MCF 10A (cell line): ENCODE measurements at regions not wholly inside any gene's neighbourhood (a gene's known extent, or its start where the extent isn't known, plus 50 kb on each side); places are given as distances from the start of the nearest gene placed in this dataset.

Source experiments
- BruUV-seq: library from RNA; stranded (reverse); fragments of 400-500 nt; replicated peaks from 2 replicates; lab custom pipeline; 2021; lab: Mats Ljungman, UMichigan
- CTCF ChIA-PET: fragments of 300-600 bp; sonication (Branson Sonifier 250); formaldehyde crosslinking; extraction: SDS; loops from one replicate; lab custom pipeline; 2021; ENCODE audit warnings: antibody characterized with exemption, inconsistent platforms; lab: Yijun Ruan, JAX
- POLR2A ChIA-PET: fragments of 300-600, 350-650 bp; sonication (Branson Sonifier 250); formaldehyde crosslinking; extraction: SDS; loops from one replicate; lab custom pipeline; 2020; ENCODE audit warnings: antibody characterized with exemption, inconsistent platforms; lab: Yijun Ruan, JAX
- DNase-seq: peaks from one replicate; pipeline ENCODE4 v3.0.0-alpha.2; 2018; ENCODE audit not compliant: unreplicated experiment
- H3K27ac Mint-ChIP-seq: one replicate; pipeline ENCODE4 v1.8.0; 2022; ENCODE audit warnings: mild to moderate bottlenecking, low read depth, mixed read lengths; ENCODE audit not compliant: unreplicated experiment
- H3K27me3 Mint-ChIP-seq: one replicate; pipeline ENCODE4 v1.8.0; 2022; ENCODE audit warnings: mixed read lengths; ENCODE audit not compliant: insufficient read depth, unreplicated experiment
- H3K36me3 Mint-ChIP-seq: one replicate; pipeline ENCODE4 v1.8.0; 2022; ENCODE audit warnings: mild to moderate bottlenecking, moderate library complexity, mixed read lengths; ENCODE audit not compliant: insufficient read depth, unreplicated experiment
- H3K4me1 Mint-ChIP-seq: one replicate; pipeline ENCODE4 v1.8.0; 2022; ENCODE audit warnings: mixed read lengths; ENCODE audit not compliant: insufficient read depth, unreplicated experiment
- H3K4me3 Mint-ChIP-seq: one replicate; pipeline ENCODE4 v1.8.0; 2022; ENCODE audit warnings: mild to moderate bottlenecking, moderate library complexity, mixed read lengths; ENCODE audit not compliant: unreplicated experiment
- H3K9me3 Mint-ChIP-seq: one replicate; pipeline ENCODE4 v1.8.0; 2022; ENCODE audit warnings: mixed read lengths; ENCODE audit not compliant: unreplicated experiment
- intact Hi-C: fragments of 100-400 bp; cut with micrococcal nuclease; formaldehyde crosslinking; loops from 2 replicates; pipeline ENCODE4 v1.14.1; 2022
- TF ChIP-seq, protein P1 (sequence below): fragments of 200-600 bp; IDR thresholded peaks from one replicate; pipeline ENCODE4 v1.8.0; 2022; ENCODE audit warnings: antibody characterized with exemption, mild to moderate bottlenecking; ENCODE audit not compliant: unreplicated experiment

DNA sequence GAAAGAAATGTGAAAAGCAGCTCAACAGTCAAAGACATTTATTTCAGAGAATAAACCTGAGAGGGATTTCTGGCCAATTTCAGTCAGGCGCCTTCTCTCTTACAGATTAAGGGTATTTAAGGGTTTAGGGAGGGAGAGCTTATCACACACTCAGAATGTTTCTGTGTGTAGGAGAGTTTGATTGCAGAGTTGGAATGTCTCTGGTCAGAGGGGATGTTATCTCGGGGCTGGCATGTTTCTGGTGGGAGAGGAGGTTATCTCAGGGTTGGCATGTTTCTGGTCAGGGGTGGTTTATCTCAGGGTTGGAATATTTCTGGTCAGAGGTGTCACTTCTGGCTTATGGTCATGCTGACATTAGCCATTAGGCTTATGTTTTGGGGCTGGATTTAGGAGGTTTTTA is 1920.5 kb upstream of the PCDH7 start:
- H3K36me3 Mint-ChIP-seq, result no peaks in the 10 kb centered on the region

DNA sequence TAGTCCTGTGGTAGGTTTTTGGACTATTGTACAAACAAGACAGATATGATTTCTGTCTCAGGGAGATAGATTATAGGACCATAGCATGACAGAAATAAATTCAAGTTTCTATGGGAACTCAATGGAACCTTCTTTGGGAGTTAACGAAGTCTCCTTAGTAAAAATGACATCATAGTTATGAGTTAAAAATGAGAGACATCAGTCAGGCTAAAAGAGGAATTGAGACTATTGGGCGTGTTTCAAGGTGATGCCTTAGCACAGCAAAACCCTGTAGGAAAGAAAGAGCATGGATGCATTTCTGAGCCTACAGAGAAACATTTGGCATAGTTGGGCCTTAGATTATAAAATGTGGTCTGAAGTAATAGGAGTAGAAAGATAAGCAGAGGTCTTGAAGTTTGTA is 1909.1 kb upstream of the PCDH7 start:
- no peaks in the 10 kb centered on the region for H3K27me3 Mint-ChIP-seq
- no TSS peak for BruUV-seq
- no peaks in the 10 kb centered on the region for H3K4me1 Mint-ChIP-seq
- H3K4me3 Mint-ChIP-seq, result no peak overlapping the region
- POLR2A ChIA-PET, result no interaction called here
- no peak for DNase-seq
- intact Hi-C loops, result no loop called here
- CTCF ChIA-PET, result interaction anchor here (0.6 to 2.0 kb wide), 2 partner anchors 13 to 734 kb away, joined by 3 to 4 read pairs; no protein-coding TSS in a partner anchor
- H3K27ac Mint-ChIP-seq, result no peak overlapping the region
- TF ChIP-seq, protein P1, sequence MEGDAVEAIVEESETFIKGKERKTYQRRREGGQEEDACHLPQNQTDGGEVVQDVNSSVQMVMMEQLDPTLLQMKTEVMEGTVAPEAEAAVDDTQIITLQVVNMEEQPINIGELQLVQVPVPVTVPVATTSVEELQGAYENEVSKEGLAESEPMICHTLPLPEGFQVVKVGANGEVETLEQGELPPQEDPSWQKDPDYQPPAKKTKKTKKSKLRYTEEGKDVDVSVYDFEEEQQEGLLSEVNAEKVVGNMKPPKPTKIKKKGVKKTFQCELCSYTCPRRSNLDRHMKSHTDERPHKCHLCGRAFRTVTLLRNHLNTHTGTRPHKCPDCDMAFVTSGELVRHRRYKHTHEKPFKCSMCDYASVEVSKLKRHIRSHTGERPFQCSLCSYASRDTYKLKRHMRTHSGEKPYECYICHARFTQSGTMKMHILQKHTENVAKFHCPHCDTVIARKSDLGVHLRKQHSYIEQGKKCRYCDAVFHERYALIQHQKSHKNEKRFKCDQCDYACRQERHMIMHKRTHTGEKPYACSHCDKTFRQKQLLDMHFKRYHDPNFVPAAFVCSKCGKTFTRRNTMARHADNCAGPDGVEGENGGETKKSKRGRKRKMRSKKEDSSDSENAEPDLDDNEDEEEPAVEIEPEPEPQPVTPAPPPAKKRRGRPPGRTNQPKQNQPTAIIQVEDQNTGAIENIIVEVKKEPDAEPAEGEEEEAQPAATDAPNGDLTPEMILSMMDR, result no peak
- peaks cover 11% of the 10 kb centered on the region for H3K9me3 Mint-ChIP-seq
- no peaks in the 10 kb centered on the region for H3K36me3 Mint-ChIP-seq

More for the DNA sequence above, 1920.5 kb upstream of the PCDH7 start:
- no peaks in the 10 kb centered on the region for H3K9me3 Mint-ChIP-seq
- no peak overlapping the region for H3K27ac Mint-ChIP-seq
- no peaks in the 10 kb centered on the region for H3K27me3 Mint-ChIP-seq
- POLR2A ChIA-PET, result no interaction called here
- no peaks in the 10 kb centered on the region for H3K4me1 Mint-ChIP-seq
- BruUV-seq, result no TSS peak
- H3K4me3 Mint-ChIP-seq, result no peak overlapping the region
- TF ChIP-seq, protein P1, result no peak
- intact Hi-C loops, result no loop called here
- no peak for DNase-seq
- CTCF ChIA-PET, result no interaction called here

DNA sequence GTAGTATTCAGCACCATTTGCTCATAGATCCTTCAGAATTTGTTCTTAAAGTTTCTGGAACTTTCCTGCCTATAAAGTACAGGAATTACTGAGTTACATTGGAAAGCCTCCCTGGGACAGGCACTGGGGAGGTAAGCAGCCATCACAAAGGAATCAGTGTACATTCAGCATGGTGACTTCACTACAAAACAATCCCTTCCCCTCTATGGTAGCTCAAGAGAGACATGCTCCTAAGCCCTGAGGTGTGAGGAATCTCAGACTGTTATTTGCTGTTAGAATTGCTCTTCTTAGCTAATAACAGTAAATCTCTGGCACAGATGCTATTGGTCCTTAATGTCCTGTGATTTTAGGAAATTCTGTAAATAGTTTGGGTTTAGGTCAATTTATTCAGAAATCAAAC is 1898.0 kb upstream of the PCDH7 start:
- BruUV-seq, result no TSS peak
- no peaks in the 10 kb centered on the region for H3K36me3 Mint-ChIP-seq
- ChIA-PET POLR2A (no interaction called here), CTCF (no interaction called here)
- H3K4me3 Mint-ChIP-seq, result no peak overlapping the region
- H3K27me3 Mint-ChIP-seq, result no peaks in the 10 kb centered on the region
- TF ChIP-seq, protein P1, result no peak
- H3K9me3 Mint-ChIP-seq, result peaks cover 8% of the 10 kb centered on the region
- no peaks in the 10 kb centered on the region for H3K4me1 Mint-ChIP-seq
- H3K27ac Mint-ChIP-seq, result no peak overlapping the region
- no peak for DNase-seq
- intact Hi-C loops, result no loop called here

DNA sequence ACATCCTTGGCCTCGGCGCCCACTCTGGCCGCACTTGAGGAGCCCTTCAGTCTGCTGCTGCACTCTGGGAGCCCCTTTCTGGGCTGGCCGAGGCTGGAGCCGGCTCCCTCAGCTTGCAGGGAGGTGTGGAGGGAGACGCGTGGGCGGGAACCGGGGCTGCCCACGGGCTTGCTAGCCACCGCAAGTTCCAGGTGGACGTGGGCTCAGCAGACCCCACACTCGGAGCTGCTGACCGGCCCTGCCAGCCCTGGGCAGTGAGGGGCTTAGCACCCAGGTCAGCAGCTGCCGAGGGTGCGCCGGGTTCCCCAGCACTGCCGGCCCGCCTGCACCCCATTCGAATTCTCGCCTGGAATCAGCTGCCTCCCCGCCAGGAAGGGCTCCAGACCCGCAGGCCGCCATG is 1892.3 kb upstream of the PCDH7 start:
- Mint-ChIP-seq H3K4me3 (no peak overlapping the region), H3K4me1 (no peaks in the 10 kb centered on the region), H3K36me3 (no peaks in the 10 kb centered on the region), H3K27ac (no peak overlapping the region), H3K9me3 (no peaks in the 10 kb centered on the region), H3K27me3 (no peaks in the 10 kb centered on the region)
- no TSS peak for BruUV-seq
- POLR2A ChIA-PET, result no interaction called here
- TF ChIP-seq, protein P1, result no peak
- intact Hi-C loops, result no loop called here
- CTCF ChIA-PET, result no interaction called here
- no peak for DNase-seq
